Kidney epithelial cell (primary cell): ENCODE measurements at regions not wholly inside any gene's neighbourhood (a gene's known extent, or its start where the extent isn't known, plus 50 kb on each side); places are given as distances from the start of the nearest gene placed in this dataset.

Experiments used
- DNase-seq: peaks from one replicate; pipeline ENCODE4 v3.0.0-alpha.2; 2010; ENCODE audit warnings: low read depth
- H3K27me3 ChIP-seq: 2 replicates; pipeline ENCODE4 v1.6.0; 2011; ENCODE audit warnings: low read length; ENCODE audit not compliant: control insufficient read depth, insufficient read depth
- H3K36me3 ChIP-seq: 2 replicates; pipeline ENCODE4 v1.5.1; 2011; ENCODE audit warnings: low read length; ENCODE audit not compliant: control insufficient read depth, insufficient read depth
- H3K4me3 ChIP-seq: 2 replicates; pipeline ENCODE4 v1.5.1; 2011; ENCODE audit warnings: low read depth, mild to moderate bottlenecking, control low read depth, low read length
- TF ChIP-seq, protein P1 (sequence below): IDR thresholded peaks from 2 replicates; pipeline ENCODE4 v1.5.1; 2011; ENCODE audit warnings: mild to moderate bottlenecking, moderate library complexity, low read length, control low read depth, inconsistent platforms; ENCODE audit not compliant: insufficient read depth, poor library complexity, severe bottlenecking

DNA sequence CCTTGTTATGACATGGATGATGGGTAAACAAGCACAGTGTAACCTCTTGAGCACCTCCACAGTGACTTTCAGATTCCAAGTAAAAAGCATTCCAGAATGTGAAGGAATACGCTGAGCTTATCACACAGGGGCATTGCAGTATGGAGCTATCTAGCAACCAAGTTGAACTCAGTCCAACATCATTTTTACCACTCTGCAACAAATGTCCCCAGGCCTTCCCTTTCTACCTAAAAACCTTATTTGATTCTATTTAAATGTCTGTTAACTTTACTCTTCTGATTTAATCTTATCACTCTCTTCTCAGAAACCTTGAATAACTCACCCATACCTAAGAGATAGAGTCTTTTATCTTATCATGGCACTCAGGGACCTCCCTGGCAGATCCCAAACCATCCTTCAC, 195.8 kb upstream of the CDYL start:
- TF ChIP-seq, protein P1, sequence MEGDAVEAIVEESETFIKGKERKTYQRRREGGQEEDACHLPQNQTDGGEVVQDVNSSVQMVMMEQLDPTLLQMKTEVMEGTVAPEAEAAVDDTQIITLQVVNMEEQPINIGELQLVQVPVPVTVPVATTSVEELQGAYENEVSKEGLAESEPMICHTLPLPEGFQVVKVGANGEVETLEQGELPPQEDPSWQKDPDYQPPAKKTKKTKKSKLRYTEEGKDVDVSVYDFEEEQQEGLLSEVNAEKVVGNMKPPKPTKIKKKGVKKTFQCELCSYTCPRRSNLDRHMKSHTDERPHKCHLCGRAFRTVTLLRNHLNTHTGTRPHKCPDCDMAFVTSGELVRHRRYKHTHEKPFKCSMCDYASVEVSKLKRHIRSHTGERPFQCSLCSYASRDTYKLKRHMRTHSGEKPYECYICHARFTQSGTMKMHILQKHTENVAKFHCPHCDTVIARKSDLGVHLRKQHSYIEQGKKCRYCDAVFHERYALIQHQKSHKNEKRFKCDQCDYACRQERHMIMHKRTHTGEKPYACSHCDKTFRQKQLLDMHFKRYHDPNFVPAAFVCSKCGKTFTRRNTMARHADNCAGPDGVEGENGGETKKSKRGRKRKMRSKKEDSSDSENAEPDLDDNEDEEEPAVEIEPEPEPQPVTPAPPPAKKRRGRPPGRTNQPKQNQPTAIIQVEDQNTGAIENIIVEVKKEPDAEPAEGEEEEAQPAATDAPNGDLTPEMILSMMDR: no peak
- no peaks in the 10 kb centered on the region for H3K36me3 ChIP-seq
- DNase-seq: no peak
- H3K4me3 ChIP-seq: no peak overlapping the region
- H3K27me3 ChIP-seq: no peaks in the 10 kb centered on the region

DNA sequence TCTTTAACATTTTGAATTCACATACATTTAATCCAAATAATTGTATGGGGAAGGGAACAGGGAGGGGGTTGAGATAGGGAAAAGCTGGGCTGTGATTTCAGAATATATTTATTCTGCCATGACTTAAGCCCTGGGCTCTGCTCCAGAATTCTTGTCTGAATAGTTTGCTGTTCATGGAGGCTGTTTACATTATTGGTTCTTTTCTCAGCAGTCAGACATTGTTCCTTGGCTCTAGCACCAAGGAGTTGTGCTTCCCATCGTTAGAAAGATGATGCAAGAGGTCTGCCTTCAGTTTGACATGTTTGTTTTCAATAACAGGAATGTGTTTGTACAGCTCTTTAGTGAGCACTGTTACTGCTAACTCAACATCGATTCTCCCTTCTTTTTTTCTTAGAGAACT, 198.8 kb upstream of the CDYL start:
- Histone ChIP-seq H3K27me3 (no peaks in the 10 kb centered on the region), H3K4me3 (no peak overlapping the region), H3K36me3 (no peaks in the 10 kb centered on the region)
- no peak for DNase-seq
- TF ChIP-seq, protein P1: no peak

DNA sequence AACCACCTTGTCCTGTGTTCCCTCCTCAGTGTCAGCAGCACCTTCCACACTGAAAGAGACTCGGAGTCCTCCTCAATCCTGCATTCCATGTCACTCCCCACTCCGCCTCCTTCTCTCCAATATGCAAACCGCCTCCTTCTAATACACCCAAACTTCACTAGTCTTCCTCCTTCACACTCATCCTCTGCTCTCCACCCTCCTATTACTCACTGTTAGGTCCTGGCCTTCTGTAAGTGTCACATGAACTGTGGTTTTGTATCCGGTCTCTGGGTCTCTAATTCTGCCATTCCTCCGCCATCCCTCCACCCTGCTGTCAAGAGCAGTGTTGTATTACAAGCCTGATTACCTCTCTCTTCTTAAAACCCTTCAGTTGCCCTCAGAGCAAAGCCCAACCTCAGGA, 200.5 kb upstream of the CDYL start:
- DNase-seq: no peak
- no peaks in the 10 kb centered on the region for H3K27me3 ChIP-seq
- H3K4me3 ChIP-seq: no peak overlapping the region
- H3K36me3 ChIP-seq: no peaks in the 10 kb centered on the region
- TF ChIP-seq, protein P1: no peak

DNA sequence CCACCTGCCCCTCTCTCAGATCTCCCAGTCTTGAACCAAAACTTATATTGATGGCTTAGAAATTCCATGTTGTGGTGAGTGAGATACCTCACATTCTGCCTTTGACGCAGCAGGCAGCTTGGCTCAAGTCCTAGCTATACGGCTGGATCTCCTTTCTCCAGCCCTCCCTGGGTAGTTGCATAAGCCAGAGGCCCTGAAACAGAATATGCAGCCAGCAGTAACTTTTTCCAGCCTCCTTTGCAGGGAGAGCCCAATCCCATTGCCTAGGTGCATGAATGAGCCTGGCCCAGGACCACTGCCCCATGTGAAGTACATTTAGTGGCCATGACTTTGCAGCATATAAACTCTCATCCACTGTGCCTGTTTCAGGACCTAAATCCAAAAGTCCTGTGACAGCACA, 202.2 kb upstream of the CDYL start:
- no peak overlapping the region for H3K4me3 ChIP-seq
- no peaks in the 10 kb centered on the region for H3K36me3 ChIP-seq
- TF ChIP-seq, protein P1: no peak
- no peak for DNase-seq
- H3K27me3 ChIP-seq: no peaks in the 10 kb centered on the region

DNA sequence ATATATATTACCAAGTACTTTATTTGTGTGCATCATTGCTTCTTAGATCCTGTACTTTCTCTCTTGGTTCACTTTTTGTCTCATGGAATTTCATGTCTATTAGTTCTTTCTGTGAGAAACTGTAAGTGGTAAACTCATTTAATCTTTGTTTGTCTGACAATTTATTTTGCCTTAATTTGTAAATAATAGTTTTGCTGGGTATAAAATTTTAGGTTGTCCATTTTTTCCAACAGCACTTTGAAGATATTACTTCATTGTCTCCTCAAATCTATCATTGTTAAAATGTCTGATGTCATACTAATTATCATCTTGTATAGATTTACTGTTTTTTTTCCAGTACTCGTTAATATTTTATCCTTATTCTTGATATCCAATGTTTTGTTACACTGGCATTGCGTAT, 205.2 kb upstream of the CDYL start:
- no peak for DNase-seq
- no peaks in the 10 kb centered on the region for H3K36me3 ChIP-seq
- no peak overlapping the region for H3K4me3 ChIP-seq
- TF ChIP-seq, protein P1: no peak
- H3K27me3 ChIP-seq: no peaks in the 10 kb centered on the region

DNA sequence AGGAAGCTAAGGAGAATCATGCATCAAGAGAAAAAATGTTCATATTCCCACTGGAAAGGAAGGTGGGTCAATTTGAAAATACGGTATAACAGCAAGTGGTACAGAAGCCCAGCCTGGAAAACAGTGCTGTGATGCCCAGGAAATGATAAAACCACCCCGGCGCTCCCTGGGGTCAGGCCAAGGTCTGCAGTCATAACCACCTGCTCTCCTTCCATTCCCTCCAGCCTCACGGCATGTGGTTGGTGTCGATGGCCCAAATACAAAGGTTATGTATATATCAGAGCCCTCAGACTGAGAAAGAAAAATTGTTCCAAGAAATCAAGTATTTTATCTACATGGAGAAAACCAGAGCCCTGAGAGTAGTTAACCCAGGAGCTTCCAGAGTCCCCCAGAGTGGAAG, 208.1 kb upstream of the CDYL start:
- TF ChIP-seq, protein P1: no peak
- no peaks in the 10 kb centered on the region for H3K27me3 ChIP-seq
- H3K4me3 ChIP-seq: no peak overlapping the region
- H3K36me3 ChIP-seq: no peaks in the 10 kb centered on the region
- DNase-seq: no peak
